CD8-positive, alpha-beta memory T cell (primary cell): ENCODE measurements at regions not wholly inside any gene's neighbourhood (a gene's known extent, or its start where the extent isn't known, plus 50 kb on each side); places are given as distances from the start of the nearest gene placed in this dataset.

ENCODE experiments used
- CTCF ChIA-PET: fragments of 350-600 bp; sonication (Branson Sonifier 250); formaldehyde crosslinking; loops from one replicate; lab custom pipeline; 2021; ENCODE audit warnings: antibody characterized with exemption; lab: Charles Lee
- POLR2A ChIA-PET: fragments of 350-600 bp; sonication (Branson Sonifier 250); formaldehyde crosslinking; loops from one replicate; lab custom pipeline; 2021; ENCODE audit warnings: antibody characterized with exemption; lab: Charles Lee
- DNase-seq, 5 donors: peaks; one replicate each; pipeline versions ENCODE4 v3.0.0 to v3.0.0-alpha.2; 2020 to 2022; ENCODE audit warnings: mixed read lengths in 1 of 5
- H3K27ac ChIP-seq: one replicate; pipeline ENCODE4 v1.7.0; 2013; ENCODE audit warnings: low read depth, mild to moderate bottlenecking, low read length, moderate library complexity
- H3K27me3 ChIP-seq: 2 replicates; pipeline ENCODE4 v1.7.0; 2013; ENCODE audit warnings: low read length, mild to moderate bottlenecking; ENCODE audit not compliant: insufficient read depth, poor library complexity, severe bottlenecking
- H3K36me3 ChIP-seq: 2 replicates; pipeline ENCODE4 v1.7.0; 2013; ENCODE audit warnings: mild to moderate bottlenecking, low read length, moderate library complexity; ENCODE audit not compliant: insufficient read depth
- H3K4me1 ChIP-seq: 2 replicates; pipeline ENCODE4 v1.7.0; 2013; ENCODE audit warnings: mild to moderate bottlenecking, low read length, moderate library complexity; ENCODE audit not compliant: insufficient read depth
- H3K4me3 ChIP-seq: 2 replicates; pipeline ENCODE4 v1.7.0; 2013; ENCODE audit warnings: mild to moderate bottlenecking, low read length
- H3K9me3 ChIP-seq: 2 replicates; pipeline ENCODE4 v1.7.0; 2013; ENCODE audit warnings: mild to moderate bottlenecking, low read length
- H3K27ac Mint-ChIP-seq, 8 donors: one replicate each; pipeline ENCODE4 v1.8.0; 2020 to 2021; ENCODE audit warnings: mixed read lengths in 8 of 8, mild to moderate bottlenecking in 6 of 8, inconsistent platforms in 3 of 8, moderate library complexity in 3 of 8
- H3K27me3 Mint-ChIP-seq, 2 donors: one replicate each; pipeline ENCODE4 v1.8.0; 2020 to 2021; ENCODE audit warnings: mixed read lengths in 2 of 2, mild to moderate bottlenecking in 1 of 2, moderate library complexity in 1 of 2
- H3K36me3 Mint-ChIP-seq, 3 donors: one replicate each; pipeline ENCODE4 v1.8.0; 2020 to 2021; ENCODE audit warnings: mixed read lengths in 3 of 3, inconsistent platforms in 1 of 3, mild to moderate bottlenecking in 1 of 3
- H3K4me1 Mint-ChIP-seq, 3 donors: one replicate each; pipeline ENCODE4 v1.8.0; 2020 to 2021; ENCODE audit warnings: mixed read lengths in 3 of 3, inconsistent platforms in 1 of 3, mild to moderate bottlenecking in 1 of 3
- H3K4me3 Mint-ChIP-seq, 7 donors: one replicate each; pipeline ENCODE4 v1.8.0; 2020 to 2021; ENCODE audit warnings: mixed read lengths in 7 of 7, mild to moderate bottlenecking in 6 of 7, moderate library complexity in 4 of 7, inconsistent platforms in 2 of 7
- H3K9me3 Mint-ChIP-seq, 5 donors: one replicate each; pipeline ENCODE4 v1.8.0; 2020 to 2022; ENCODE audit warnings: mixed read lengths in 5 of 5, mild to moderate bottlenecking in 3 of 5, moderate library complexity in 2 of 5, inconsistent platforms in 1 of 5

- no peak overlapping the region for H3K27ac Mint-ChIP-seq
- H3K4me3 Mint-ChIP-seq = no peak overlapping the region
- no peak overlapping the region for H3K4me3 ChIP-seq
- no peaks in the 10 kb centered on the region for H3K36me3 ChIP-seq
- no peaks in the 10 kb centered on the region for H3K9me3 ChIP-seq
- POLR2A ChIA-PET = no interaction called here
- H3K4me1 Mint-ChIP-seq = peaks cover 0 to 12% (median 5%) of the 10 kb centered on the region in 3 donors
- no peaks in the 10 kb centered on the region for H3K27me3 ChIP-seq
- DNase-seq = no peak
- CTCF ChIA-PET = no interaction called here
- H3K36me3 Mint-ChIP-seq = no peaks in the 10 kb centered on the region
- peaks cover 0 to 4% of the 10 kb centered on the region in 2 donors for H3K27me3 Mint-ChIP-seq
- no peaks in the 10 kb centered on the region for H3K9me3 Mint-ChIP-seq
- H3K4me1 ChIP-seq = peaks cover 11% of the 10 kb centered on the region
- H3K27ac ChIP-seq = no peak overlapping the region
Measured at GRCh38 chr2:42877511-42877910, 85.1 kb upstream of the HAAO start.

DNA sequence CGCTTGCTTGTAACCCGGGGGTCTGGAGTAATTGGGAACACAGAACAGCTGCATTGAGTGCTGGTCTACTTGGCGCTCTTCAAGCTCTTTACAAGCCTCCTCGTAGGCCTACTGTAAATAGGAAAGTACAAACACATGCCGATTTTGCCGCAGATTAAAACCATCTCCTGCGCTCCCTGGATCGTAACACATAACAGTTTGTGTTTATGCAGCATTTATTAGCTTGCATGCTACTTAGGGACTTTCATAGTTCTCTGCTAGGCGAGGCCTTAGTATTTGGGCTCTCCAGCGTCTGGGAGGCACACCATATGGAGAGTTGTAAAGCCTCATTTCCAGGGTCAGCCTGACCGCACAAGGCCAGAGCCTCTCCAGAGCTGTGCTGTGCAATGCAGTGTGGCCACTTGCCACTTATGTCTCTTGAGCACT, 84.0 kb upstream of the HAAO start:
- H3K4me1 Mint-ChIP-seq = peaks cover 0 to 12% (median 5%) of the 10 kb centered on the region in 3 donors
- H3K4me3 Mint-ChIP-seq = no peak overlapping the region
- H3K27ac Mint-ChIP-seq = no peak overlapping the region
- CTCF ChIA-PET = no interaction called here
- H3K9me3 Mint-ChIP-seq = no peaks in the 10 kb centered on the region
- H3K4me3 ChIP-seq = no peak overlapping the region
- no peaks in the 10 kb centered on the region for H3K27me3 ChIP-seq
- peaks cover 11% of the 10 kb centered on the region for H3K4me1 ChIP-seq
- H3K27ac ChIP-seq = no peak overlapping the region
- H3K9me3 ChIP-seq = no peaks in the 10 kb centered on the region
- no peak for DNase-seq
- POLR2A ChIA-PET = no interaction called here
- no peaks in the 10 kb centered on the region for H3K36me3 Mint-ChIP-seq
- peaks cover 0 to 4% of the 10 kb centered on the region in 2 donors for H3K27me3 Mint-ChIP-seq
- H3K36me3 ChIP-seq = no peaks in the 10 kb centered on the region

GRCh38 chr2:42875880-42876279, 83.5 kb upstream of the HAAO start:
- Histone ChIP-seq H3K27ac (no peak overlapping the region), H3K36me3 (no peaks in the 10 kb centered on the region), H3K27me3 (no peaks in the 10 kb centered on the region), H3K9me3 (no peaks in the 10 kb centered on the region), H3K4me1 (peaks cover 11% of the 10 kb centered on the region), H3K4me3 (no peak overlapping the region)
- no peak overlapping the region for H3K27ac Mint-ChIP-seq
- H3K36me3 Mint-ChIP-seq = no peaks in the 10 kb centered on the region
- no peaks in the 10 kb centered on the region for H3K9me3 Mint-ChIP-seq
- ChIA-PET POLR2A (no interaction called here), CTCF (no interaction called here)
- H3K4me3 Mint-ChIP-seq = no peak overlapping the region
- H3K27me3 Mint-ChIP-seq = peaks cover 0 to 4% of the 10 kb centered on the region in 2 donors
- DNase-seq = no peak
- H3K4me1 Mint-ChIP-seq = peaks cover 0 to 12% (median 5%) of the 10 kb centered on the region in 3 donors

DNA sequence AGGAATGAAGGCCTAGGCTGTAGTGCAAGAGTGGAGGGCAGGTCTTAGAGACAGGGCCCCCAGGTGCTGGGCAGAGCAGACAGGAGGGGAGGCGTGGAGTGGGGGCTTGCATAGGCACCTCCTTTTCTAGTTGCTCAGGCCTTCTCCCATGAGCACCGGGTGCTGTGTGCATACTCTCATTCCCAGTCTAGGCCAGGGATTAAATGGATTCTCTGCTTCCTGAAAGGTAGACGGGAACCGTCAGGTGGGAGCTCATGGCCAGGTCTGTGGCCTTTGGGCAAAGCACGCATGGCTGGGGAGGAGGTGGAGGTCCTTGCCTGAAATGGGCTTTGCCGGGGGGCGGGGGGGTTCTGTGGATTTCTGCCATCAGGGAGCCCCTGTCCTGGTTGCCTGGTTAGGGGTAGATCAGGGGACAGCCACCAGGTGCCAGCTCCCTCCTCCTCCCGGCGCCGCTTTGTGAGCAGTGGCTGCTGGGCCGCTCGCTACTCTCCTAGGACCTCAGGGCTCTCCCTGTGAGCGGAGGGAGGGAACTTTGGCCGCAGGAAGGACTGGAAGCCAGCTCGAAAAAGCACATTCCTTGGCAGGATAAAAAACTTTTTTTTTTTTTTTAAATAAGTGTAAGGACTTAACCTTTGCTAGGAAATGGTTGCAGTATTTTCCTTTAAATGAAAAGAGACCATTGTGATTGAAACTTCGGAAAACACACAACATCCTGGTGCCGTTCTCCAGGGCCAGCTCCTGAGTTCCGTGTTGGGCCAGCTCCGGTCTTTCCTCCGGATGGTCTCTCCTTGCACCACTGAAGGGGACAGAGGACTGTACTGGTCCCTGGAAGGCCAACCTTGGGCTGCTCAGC, 82.8 kb upstream of the HAAO start:
- Histone ChIP-seq H3K27me3 (no peaks in the 10 kb centered on the region), H3K36me3 (no peaks in the 10 kb centered on the region), H3K4me3 (no peak overlapping the region), H3K9me3 (no peaks in the 10 kb centered on the region), H3K4me1 (peaks cover 11% of the 10 kb centered on the region), H3K27ac (no peak overlapping the region)
- no peaks in the 10 kb centered on the region for H3K36me3 Mint-ChIP-seq
- ChIA-PET CTCF (no interaction called here), POLR2A (interaction anchor here (0.7 kb wide), 1 partner anchor 638 kb away, joined by 5 read pairs; no protein-coding TSS in a partner anchor)
- no peaks in the 10 kb centered on the region for H3K9me3 Mint-ChIP-seq
- DNase-seq = no peak
- H3K27ac Mint-ChIP-seq = peak overlapping the region in 1 of 8 donors; percentile 47
- peaks cover 0 to 4% of the 10 kb centered on the region in 2 donors for H3K27me3 Mint-ChIP-seq
- H3K4me3 Mint-ChIP-seq = no peak overlapping the region
- peaks cover 0 to 12% (median 5%) of the 10 kb centered on the region in 3 donors for H3K4me1 Mint-ChIP-seq

DNA sequence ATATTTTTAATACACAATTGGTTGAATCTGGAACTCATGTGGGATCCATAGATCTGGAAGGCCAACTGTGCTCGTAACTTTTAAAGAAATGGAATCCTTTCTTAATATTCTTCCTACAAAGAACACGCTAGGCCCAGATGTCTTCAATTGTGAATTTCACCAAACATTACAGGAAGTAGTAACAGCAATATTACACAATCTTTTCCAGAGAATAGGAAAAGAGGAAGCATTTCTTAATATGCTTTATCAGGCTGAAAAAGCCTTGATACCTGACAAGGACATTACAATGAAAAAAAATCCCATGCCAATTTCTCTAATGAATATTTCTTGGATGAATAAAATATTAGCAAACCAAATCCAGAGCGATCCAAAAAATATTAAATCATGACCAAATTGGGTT, 80.3 kb upstream of the HAAO start:
- Mint-ChIP-seq H3K4me1 (no peaks in the 10 kb centered on the region), H3K36me3 (peaks cover 0 to 17% (median 0%) of the 10 kb centered on the region in 3 donors), H3K4me3 (no peak overlapping the region), H3K9me3 (peaks cover 8 to 13% (median 11%) of the 10 kb centered on the region in 5 donors), H3K27me3 (peaks cover 0 to 4% of the 10 kb centered on the region in 2 donors), H3K27ac (no peak overlapping the region)
- H3K9me3 ChIP-seq = peaks cover 4% of the 10 kb centered on the region
- H3K36me3 ChIP-seq = no peaks in the 10 kb centered on the region
- DNase-seq = no peak
- no peaks in the 10 kb centered on the region for H3K27me3 ChIP-seq
- POLR2A ChIA-PET = no interaction called here
- no peak overlapping the region for H3K27ac ChIP-seq
- CTCF ChIA-PET = no interaction called here
- no peak overlapping the region for H3K4me3 ChIP-seq
- no peaks in the 10 kb centered on the region for H3K4me1 ChIP-seq

- Histone ChIP-seq H3K27ac (no peak overlapping the region), H3K4me1 (no peaks in the 10 kb centered on the region), H3K36me3 (no peaks in the 10 kb centered on the region), H3K4me3 (no peak overlapping the region), H3K27me3 (no peaks in the 10 kb centered on the region), H3K9me3 (peaks cover 4% of the 10 kb centered on the region)
- Mint-ChIP-seq H3K4me1 (no peaks in the 10 kb centered on the region), H3K4me3 (no peak overlapping the region), H3K36me3 (peaks cover 0 to 19% (median 0%) of the 10 kb centered on the region in 3 donors), H3K27me3 (peaks cover 4 to 6% of the 10 kb centered on the region in 2 donors), H3K27ac (no peak overlapping the region), H3K9me3 (peaks cover 8 to 14% (median 13%) of the 10 kb centered on the region in 5 donors)
- ChIA-PET CTCF (no interaction called here), POLR2A (interaction anchor here (0.7 kb wide), 1 partner anchor 667 kb away, joined by 3 read pairs; no protein-coding TSS in a partner anchor)
- DNase-seq = no peak
Measured at GRCh38 chr2:42871372-42871771, 79.0 kb upstream of the HAAO start.

DNA sequence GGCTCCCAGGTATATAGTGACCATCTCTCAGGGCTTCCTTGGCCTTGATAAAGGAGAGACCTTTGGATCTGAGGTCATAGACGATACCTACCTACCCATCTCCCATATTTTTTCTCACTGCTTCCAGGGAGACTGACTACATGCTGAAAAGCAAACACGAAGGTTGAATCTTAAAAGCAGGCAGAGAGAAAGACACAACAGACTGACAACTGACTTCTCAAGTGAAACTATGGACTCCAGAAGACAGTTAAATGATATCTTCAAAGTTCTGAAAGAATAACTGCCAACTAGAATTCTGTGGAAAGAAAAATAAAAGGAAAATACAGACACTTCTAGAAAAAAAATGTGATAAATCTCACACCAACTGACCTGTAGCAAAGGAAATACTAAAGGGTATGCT, 76.5 kb upstream of the HAAO start:
- H3K4me1 Mint-ChIP-seq = no peaks in the 10 kb centered on the region
- H3K4me1 ChIP-seq = no peaks in the 10 kb centered on the region
- POLR2A ChIA-PET = no interaction called here
- H3K27me3 ChIP-seq = no peaks in the 10 kb centered on the region
- H3K4me3 Mint-ChIP-seq = no peak overlapping the region
- no peak for DNase-seq
- CTCF ChIA-PET = no interaction called here
- peaks cover 8 to 14% (median 13%) of the 10 kb centered on the region in 5 donors for H3K9me3 Mint-ChIP-seq
- H3K27ac Mint-ChIP-seq = no peak overlapping the region
- peaks cover 4% of the 10 kb centered on the region for H3K9me3 ChIP-seq
- H3K36me3 Mint-ChIP-seq = peaks cover 0 to 19% (median 0%) of the 10 kb centered on the region in 3 donors
- H3K4me3 ChIP-seq = no peak overlapping the region
- no peak overlapping the region for H3K27ac ChIP-seq
- no peaks in the 10 kb centered on the region for H3K36me3 ChIP-seq
- H3K27me3 Mint-ChIP-seq = peaks cover 4 to 5% of the 10 kb centered on the region in 2 donors

- H3K9me3 Mint-ChIP-seq = peaks cover 8 to 14% (median 13%) of the 10 kb centered on the region in 5 donors
- peaks cover 0 to 19% (median 0%) of the 10 kb centered on the region in 3 donors for H3K36me3 Mint-ChIP-seq
- peaks cover 5 to 7% of the 10 kb centered on the region in 2 donors for H3K27me3 Mint-ChIP-seq
- no peaks in the 10 kb centered on the region for H3K27me3 ChIP-seq
- H3K36me3 ChIP-seq = no peaks in the 10 kb centered on the region
- peaks cover 4% of the 10 kb centered on the region for H3K9me3 ChIP-seq
- POLR2A ChIA-PET = interaction anchor here (0.5 kb wide), 1 partner anchor 97 kb away, joined by 4 read pairs; no protein-coding TSS in a partner anchor
- no peak overlapping the region for H3K4me3 ChIP-seq
- no peak overlapping the region for H3K27ac ChIP-seq
- no peak overlapping the region for H3K4me3 Mint-ChIP-seq
- H3K4me1 Mint-ChIP-seq = no peaks in the 10 kb centered on the region
- no peaks in the 10 kb centered on the region for H3K4me1 ChIP-seq
- DNase-seq = no peak
- no peak overlapping the region for H3K27ac Mint-ChIP-seq
- CTCF ChIA-PET = no interaction called here
Measured at GRCh38 chr2:42868096-42868495, 75.7 kb upstream of the HAAO start.
